ENCODE measurements at regions not wholly inside any gene's neighbourhood (a gene's known extent, or its start where the extent isn't known, plus 50 kb on each side); places are given as distances from the start of the nearest gene placed in this dataset.

DNA sequence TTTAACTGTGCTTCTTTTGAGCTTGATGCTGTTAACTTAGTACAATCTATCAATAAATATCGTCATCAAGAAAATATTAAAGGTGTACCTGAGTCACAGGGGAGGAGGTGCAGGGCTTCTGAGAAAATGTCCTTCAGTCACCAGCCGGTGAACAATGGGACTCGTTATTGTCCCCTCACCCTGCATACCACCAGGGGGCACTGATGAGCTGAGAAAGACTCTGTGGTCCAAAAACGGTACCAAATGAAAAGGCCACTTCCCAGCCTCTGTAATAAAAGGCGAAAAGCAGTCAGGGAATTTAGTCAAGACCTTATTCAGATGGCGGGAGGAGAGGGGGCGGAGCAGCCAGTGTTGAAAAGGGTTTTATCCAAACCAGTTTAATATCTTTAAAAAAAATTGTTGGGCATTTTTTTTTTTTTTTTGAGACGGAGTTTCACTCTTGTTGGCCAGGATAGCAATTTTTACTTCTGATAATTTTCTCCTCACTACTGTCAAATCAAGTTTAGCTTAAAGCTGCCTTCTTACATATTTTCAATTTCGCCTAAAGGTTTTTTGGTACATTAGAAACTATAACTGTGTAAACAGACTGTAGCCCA, 271.9 kb upstream of the ADAMTS16 start:
- DNase-seq (ENCODE audit: low read depth) = peak; percentile 39
- TF ChIP-seq, protein P1, sequence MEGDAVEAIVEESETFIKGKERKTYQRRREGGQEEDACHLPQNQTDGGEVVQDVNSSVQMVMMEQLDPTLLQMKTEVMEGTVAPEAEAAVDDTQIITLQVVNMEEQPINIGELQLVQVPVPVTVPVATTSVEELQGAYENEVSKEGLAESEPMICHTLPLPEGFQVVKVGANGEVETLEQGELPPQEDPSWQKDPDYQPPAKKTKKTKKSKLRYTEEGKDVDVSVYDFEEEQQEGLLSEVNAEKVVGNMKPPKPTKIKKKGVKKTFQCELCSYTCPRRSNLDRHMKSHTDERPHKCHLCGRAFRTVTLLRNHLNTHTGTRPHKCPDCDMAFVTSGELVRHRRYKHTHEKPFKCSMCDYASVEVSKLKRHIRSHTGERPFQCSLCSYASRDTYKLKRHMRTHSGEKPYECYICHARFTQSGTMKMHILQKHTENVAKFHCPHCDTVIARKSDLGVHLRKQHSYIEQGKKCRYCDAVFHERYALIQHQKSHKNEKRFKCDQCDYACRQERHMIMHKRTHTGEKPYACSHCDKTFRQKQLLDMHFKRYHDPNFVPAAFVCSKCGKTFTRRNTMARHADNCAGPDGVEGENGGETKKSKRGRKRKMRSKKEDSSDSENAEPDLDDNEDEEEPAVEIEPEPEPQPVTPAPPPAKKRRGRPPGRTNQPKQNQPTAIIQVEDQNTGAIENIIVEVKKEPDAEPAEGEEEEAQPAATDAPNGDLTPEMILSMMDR (conservative IDR thresholded peaks at IDR 0.05; ENCODE audit: control insufficient read depth, insufficient read depth, low read depth, low read length) = peak; percentile 78
- H3K4me3 ChIP-seq (ENCODE audit: control insufficient read depth, low read depth, low read length) = no peak overlapping the region

DNA sequence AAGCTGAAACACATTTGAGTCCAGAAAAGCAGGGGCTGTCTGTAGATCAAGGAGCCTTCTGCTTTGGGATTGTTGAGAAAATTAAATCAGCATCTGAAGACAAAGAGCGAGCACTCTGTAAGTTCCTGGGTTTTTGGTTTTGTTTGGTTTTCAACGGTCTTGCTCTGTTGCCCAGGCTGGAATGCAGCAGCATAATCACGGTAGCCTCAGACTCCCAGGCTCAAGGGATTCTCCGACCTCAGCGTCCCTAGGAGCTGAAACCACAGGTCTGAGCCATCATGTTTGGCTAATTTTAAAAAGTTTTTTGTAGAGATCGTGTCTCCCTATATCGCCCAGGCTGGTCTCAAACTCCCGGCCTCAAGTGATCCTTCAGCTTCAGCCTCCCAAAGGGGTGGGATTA, 266.5 kb upstream of the ADAMTS16 start:
- TF ChIP-seq, protein P1 (conservative IDR thresholded peaks at IDR 0.05; ENCODE audit: control insufficient read depth, insufficient read depth, low read depth, low read length) = no peak
- no peak overlapping the region for H3K4me3 ChIP-seq (ENCODE audit: control insufficient read depth, low read depth, low read length)
- DNase-seq (ENCODE audit: low read depth) = no peak

DNA sequence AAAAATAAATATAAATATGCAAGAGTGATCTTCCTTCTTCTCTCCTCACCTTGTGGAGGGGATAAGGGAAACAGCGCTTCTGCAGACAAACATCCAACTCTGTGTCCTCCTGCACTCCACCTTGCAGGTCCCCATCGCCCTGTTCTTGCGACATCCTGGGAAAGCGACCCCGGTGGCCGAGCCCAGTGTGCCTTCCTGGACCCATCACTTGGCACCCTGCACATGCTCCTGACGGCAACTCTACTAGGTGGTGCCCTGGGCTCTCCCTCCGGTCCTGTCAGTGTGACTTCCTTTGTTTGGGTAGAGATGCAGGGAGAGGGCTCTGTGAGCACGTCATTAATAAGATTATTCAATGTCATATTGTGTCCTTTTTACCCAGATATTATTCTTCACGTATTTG, 266.0 kb upstream of the ADAMTS16 start:
- DNase-seq (ENCODE audit: low read depth) = no peak
- TF ChIP-seq, protein P1 (conservative IDR thresholded peaks at IDR 0.05; ENCODE audit: control insufficient read depth, insufficient read depth, low read depth, low read length) = no peak
- no peak overlapping the region for H3K4me3 ChIP-seq (ENCODE audit: control insufficient read depth, low read depth, low read length)

DNA sequence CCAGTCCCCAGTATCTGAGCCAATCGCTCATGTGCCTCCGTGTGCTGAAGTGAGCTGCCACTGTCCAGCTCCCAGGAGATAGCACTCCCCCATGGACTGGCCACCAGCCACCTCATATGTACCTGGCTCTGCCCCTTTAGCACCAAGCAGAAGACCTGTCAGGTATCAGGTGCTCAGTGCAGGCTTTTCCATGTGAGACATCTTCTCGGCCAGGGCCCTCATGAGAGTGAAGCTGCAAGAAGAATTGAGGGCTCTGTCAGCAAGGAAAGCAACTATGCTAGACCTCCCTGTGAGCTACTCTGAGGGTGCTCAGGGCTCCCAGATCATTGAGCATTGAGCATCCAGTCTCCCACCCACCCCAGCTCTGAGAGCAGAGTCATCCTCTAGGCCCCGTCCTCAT, 264.2 kb upstream of the ADAMTS16 start:
- DNase-seq (ENCODE audit: low read depth) = no peak
- TF ChIP-seq, protein P1 (conservative IDR thresholded peaks at IDR 0.05; ENCODE audit: control insufficient read depth, insufficient read depth, low read depth, low read length) = no peak
- no peak overlapping the region for H3K4me3 ChIP-seq (ENCODE audit: control insufficient read depth, low read depth, low read length)

DNA sequence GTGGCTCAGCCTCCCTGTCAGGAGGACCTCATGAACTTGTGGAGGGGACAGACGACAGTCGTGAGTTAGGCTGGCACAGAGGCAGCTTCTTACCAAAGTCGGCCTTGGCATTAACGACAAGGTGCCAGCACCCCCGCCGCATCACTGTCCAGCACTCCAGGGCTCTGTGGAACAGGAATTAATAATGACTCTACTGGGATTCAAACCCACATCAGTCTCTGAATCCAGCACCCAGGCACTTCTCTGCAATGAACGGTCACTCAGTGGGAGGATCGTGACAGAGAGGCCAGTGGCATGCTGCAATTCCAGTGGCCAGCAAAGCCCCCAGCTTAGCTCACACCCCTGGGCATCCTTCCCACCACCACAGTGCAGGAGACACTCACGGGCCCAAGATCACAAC, 263.3 kb upstream of the ADAMTS16 start:
- no peak for DNase-seq (ENCODE audit: low read depth)
- TF ChIP-seq, protein P1 (conservative IDR thresholded peaks at IDR 0.05; ENCODE audit: control insufficient read depth, insufficient read depth, low read depth, low read length) = no peak
- H3K4me3 ChIP-seq (ENCODE audit: control insufficient read depth, low read depth, low read length) = no peak overlapping the region

DNA sequence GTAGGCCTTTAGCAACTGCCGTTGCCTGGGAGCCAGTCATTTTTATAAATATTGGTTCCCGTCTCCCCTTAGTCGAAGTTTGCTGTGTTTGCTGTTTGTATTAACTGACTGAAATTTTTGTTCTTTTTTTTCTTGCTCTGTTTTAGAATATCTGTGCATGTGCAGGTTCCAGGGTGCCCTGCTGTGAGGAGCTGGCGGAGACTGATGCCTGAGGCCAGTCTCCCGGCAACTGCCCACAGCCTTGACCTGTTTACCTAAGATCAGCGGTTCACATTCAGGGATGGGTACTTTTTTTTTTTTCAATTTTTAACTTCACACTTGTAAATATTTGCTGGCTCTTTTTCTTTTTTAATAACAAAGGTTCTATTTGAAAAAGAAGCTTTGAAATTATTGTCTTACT, 262.6 kb upstream of the ADAMTS16 start:
- TF ChIP-seq, protein P1 (conservative IDR thresholded peaks at IDR 0.05; ENCODE audit: control insufficient read depth, insufficient read depth, low read depth, low read length) = no peak
- H3K4me3 ChIP-seq (ENCODE audit: control insufficient read depth, low read depth, low read length) = no peak overlapping the region
- no peak for DNase-seq (ENCODE audit: low read depth)

DNA sequence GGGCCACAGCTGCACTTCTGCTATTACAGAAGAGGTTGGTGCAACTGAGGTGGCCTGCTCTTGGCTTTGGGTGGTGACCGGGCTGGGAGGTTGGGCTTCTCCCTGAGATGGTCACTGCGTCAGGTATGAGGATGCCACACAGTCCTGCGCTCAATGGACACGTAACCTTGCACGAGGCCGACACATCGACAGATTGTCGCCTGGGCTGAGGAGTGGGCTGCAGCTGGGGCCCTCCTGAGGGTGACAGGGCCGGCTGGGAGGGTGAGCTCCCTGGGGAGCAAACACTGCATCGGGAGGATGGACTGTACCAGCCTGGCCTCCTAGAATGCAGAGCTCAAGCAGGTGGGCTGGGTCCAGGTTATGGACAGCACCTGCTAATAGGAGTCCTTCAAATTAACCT, 261.1 kb upstream of the ADAMTS16 start:
- no peak for DNase-seq (ENCODE audit: low read depth)
- no peak overlapping the region for H3K4me3 ChIP-seq (ENCODE audit: control insufficient read depth, low read depth, low read length)
- TF ChIP-seq, protein P1 (conservative IDR thresholded peaks at IDR 0.05; ENCODE audit: control insufficient read depth, insufficient read depth, low read depth, low read length) = no peak
